Erythroblast (primary cell): ENCODE measurements at regions not wholly inside any gene's neighbourhood (a gene's known extent, or its start where the extent isn't known, plus 50 kb on each side); places are given as distances from the start of the nearest gene placed in this dataset.
"Not testable (repeated sequence)": the region's sequence is repeated elsewhere in the genome, so short reads cannot be mapped to it uniquely, and the experiment has no call there.

Experiments
- DNase-seq, 2 experiments: peaks; one replicate each; lab custom pipeline; 2025; lab: John Stamatoyannopoulos, UW
- GATA1 ChIP-seq: IDR thresholded peaks from 2 replicates; pipeline ENCODE4 v1.6.1; 2011; ENCODE audit warnings: low read depth, mild to moderate bottlenecking, control low read depth, low read length, moderate library complexity
- POLR2A ChIP-seq: IDR thresholded peaks from 2 replicates; pipeline ENCODE4 v1.6.1; 2011; ENCODE audit warnings: mild to moderate bottlenecking, low read length

- TF ChIP-seq GATA1 (no peak), POLR2A (no peak)
- no peak for DNase-seq
Observed at GRCh38 chr3:188002626-188003138, 151.3 kb upstream of the LPP start.

DNA sequence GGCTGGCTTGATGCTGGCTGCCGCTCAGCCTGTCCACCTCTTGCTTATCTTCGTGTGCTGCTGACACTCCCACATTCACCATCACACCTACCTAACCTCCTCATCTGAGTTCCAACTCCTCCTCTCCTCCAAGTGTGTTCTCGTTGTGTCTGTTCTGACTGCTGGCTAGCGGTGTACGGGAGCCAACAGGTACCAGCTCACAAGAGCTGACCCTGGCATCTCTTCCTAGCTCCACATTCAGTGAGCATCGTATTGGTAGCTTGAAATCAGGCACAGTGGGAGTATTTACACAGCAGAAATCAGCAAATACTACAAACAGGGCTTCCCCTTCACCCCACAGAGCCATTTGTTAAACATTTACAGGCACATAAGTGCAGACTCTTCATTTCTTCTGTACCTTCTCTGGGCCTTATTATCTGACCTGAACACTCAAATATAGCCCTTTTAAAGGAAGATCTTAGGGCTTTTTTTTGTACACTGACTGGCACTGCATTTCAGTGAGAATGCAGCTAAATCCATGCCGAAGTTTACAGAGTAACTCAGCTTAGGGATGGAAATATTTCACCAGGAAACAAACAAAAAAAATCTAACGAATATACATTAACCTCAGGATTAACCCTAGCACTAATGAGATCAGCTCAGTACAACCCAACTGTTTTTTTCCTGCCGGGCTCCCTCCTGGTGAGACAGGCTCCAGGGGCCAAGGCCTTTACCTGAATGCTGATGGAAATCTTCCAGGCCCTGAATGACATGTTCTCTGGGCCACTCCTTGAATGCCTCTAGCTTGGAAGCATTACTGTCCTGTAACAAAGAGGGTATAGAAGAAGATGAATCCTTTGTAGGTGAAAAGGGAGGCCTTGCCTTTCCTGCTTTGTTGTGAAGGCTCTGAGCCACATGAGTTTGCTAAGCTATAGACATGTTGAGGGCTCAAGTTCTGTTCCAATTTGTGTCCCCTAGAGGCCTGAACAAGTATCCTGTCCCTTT, 150.5 kb upstream of the LPP start:
- TF ChIP-seq GATA1 (no peak), POLR2A (no peak)
- no peak for DNase-seq

DNA sequence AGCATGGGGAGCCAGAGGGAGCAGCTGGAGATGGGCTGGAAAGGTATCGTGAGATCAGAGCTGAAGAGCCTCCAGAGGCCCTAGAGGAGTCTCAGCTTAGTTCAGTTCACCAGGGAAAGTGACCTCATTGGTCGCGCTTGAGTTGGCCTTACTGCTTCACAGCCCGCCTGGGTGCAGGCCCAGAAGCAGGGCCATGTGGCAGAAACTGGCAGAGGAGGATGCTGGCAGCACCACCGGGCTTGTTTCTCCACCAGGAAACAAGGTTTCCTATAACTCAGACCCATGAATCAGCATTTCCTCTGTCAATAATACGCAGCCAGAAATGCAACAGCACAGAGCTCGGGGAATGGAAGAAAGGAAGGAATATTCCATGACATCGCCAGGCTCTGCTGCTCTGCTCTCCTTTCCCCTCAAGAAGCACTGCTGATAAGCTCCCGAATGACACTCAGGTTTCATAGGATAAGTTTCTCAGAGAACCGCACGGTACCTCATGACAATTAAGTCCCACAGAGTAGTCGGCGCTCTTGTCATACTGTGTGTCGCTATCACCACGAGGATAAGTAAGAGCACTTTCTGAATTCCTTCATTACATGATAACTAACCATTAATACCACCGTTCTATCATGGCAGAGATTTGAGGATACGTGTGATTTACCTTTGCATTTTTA, 147.1 kb upstream of the LPP start:
- DNase-seq, result no peak
- TF ChIP-seq POLR2A, result no peak
- TF ChIP-seq GATA1, result no peak

DNA sequence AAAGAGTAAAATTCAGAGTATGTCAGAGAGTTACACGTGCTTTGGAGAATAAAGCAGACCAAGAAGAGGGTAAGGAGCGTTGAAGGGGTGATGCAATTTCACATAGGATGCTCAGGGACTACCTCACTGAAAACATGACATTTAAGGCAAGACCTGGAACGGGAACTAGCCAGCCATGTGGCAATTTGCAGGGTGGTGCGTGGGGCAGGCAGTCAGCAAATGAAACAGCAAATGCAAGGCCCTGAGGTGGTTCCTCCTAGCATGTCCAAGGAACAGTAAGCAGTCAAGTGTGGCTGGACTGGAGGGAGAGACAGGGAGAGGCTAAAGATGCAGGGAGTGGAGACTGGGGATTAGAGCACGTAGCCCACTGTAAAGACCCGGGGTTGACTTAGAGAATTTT, 146.1 kb upstream of the LPP start:
- TF ChIP-seq POLR2A (no peak), GATA1 (no peak)
- DNase-seq, result no peak

DNA sequence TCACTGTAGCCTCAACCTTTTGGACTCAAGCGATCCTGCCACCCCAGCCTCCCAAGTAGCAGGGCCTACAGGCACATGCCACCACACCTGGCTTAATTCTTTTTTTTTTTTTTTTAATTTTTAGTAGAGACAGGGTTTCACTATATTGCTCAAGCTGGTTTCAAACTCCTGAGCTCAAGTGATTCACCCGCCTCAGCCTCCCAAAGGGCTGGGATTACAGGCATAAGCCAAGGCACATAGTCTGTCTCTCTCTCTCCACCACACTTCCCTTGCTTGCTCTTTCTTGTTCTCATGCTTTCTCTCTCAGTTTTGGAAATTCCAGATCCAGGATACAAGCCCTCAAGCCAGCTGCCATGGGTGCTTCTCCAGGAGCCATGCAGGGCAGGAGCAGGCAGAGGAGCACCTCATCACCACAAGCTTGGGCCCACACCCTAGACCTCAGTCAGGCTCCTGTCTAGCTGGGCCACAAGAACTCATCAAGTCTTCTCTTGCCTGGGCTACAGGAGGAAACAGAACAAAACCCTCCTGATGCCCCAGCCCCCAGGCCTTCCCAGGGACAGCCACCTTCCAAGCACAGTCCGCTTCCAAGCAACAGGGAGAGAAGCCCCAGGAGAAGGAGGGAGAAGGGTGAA, 145.3 kb upstream of the LPP start:
- no peak for TF ChIP-seq GATA1
- TF ChIP-seq POLR2A, result no peak
- DNase-seq, result no peak

DNA sequence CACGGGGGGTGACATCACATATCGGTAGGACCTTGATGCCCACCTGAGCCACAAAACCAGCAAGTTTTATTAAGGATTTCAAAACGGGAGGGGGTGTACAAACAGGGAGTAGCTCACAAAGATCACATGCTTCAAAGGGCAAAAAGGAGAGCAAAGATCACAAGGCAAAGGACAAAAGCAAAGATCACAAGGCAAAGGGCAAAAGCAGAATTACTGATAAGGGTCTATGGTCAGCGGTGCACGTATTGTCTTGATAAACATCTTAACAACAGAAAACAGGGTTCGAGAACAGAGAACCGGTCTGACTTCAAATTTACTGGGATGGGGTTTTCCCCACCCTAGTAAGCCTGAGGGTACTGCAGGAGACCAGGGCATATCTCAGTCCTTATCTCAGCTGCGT, 143.5 kb upstream of the LPP start:
- TF ChIP-seq POLR2A, result no peak
- TF ChIP-seq GATA1, result no peak
- no peak for DNase-seq

DNA sequence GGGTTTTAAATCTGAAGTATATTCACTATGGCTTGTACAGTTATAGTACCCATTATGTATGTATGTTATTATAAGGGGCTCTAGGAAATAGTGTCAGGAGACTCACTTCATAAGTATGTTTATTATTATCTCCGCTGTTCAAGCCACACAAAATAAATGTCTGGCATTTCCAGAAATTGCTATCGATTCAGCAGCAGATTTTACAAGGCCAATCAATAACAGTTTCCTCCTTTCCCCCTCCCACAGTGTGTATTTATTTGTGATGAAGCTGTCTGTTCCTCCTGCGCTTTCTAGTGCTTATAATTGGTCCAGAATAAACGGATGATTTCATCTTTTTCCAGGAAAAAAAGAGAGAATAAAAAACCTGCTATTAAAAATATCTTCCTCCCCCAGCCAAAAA, 134.2 kb upstream of the LPP start:
- DNase-seq, result no peak
- no peak for TF ChIP-seq POLR2A
- no peak for TF ChIP-seq GATA1

GRCh38 chr3:188021041-188021440, 132.9 kb upstream of the LPP start:
- no peak for TF ChIP-seq POLR2A
- no peak for DNase-seq

DNA sequence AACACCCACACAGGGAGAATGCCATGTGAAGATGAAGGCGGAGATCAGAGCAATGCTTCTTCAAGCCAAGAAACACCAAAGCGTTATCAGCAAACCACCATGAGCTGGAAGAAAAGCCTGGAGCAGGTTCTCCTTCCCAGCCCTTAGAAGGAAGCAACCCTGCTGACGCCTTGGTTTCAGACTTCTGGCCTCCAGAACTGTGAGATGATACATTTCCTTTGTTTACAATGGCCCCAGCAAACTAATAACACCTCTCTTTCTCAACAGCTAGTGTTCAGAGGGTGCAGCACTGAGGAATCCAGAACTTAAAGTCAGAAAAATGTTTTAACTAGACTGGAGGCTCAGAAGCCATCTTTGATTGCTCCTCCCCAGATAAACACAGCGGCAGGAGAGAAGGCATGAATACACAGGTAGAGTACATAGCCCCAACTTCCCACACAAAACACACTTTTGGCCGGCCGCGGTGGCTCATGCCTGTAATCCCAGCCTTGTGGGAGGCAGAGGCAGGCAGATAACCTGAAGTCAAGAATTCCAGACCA, 132.4 kb upstream of the LPP start:
- TF ChIP-seq POLR2A, result no peak
- DNase-seq, result no peak

- DNase-seq, result not testable (repeated sequence)
Observed at GRCh38 chr3:188022902-188023301, 131.1 kb upstream of the LPP start.

DNA sequence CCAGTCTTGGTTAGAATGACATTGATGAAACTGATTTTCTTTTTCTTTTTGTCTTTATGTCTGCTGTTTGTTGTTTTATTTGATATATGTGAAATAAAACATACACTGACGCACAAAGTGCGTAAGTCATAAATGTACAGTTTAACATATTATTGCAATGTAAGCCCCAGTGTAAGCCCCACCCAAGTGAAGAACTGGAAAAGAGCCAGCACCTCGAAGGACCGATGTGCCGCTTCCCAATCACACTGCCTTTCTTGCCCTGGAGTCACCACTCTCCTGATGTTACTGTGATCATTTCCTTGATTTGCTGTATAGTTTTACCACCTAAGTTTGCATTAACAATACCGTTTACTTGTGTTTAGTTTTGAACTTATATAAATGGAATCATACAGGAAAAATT, 128.4 kb upstream of the LPP start:
- DNase-seq, result no peak
- TF ChIP-seq POLR2A (no peak), GATA1 (no peak)

DNA sequence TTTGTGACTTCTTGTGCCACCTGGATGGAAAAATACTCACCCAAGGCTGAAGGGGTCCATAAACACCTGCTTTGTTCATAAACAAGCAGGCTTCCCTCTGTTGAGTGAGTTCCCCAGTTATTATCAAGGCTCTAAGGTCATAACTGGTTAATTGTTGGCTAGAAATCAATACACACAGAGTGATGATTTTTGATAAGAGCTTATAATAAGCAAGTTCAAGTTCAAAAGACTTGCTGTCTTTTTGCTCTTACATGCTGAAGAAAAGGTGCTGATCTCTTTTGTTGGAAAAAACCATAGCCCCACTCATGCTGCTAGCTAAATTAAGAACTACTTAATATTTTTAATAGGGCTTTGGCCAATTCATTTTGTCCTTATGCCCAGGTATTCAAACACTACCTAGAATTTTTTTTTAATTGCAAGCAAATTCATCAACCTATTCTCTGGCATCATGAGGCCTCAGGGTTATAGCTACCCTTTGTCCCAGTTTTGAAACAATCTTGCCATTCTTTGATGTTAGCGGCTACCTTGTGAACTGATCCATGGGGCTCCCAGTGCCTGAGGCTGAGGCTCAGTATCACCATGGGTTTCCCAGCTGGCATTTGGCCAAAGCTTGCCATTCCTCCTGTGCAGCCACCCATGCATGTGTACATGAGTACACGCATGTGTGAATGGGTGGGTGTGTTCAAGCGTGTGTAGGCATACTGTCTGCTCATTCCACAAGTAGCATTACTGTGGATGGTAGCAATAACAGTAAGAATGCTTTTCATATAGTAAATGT, 127.6 kb upstream of the LPP start:
- no peak for DNase-seq
- TF ChIP-seq GATA1 (no peak), POLR2A (no peak)

DNA sequence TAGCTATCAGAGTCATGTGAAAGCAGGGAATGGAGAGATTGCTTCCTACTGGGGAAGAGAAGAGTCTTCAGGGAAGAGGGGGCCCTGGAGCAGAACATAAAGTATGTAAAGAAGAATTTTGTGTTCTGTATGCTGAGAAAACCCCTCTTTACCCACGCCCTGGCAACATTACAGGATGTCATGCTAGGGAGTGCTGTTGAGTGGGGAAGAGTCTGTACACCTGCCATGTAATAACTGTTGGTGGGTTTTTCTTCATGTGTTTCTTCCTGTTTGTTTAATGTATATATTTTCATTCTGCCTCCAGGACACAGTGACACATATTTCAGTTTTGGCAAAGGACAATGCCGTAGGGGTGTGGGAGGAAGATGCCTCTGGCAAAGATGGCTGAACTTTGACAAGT, 122.8 kb upstream of the LPP start:
- no peak for DNase-seq

More for the DNA sequence above, 122.8 kb upstream of the LPP start:
- TF ChIP-seq POLR2A (no peak), GATA1 (no peak)
